H9 (cell line): ENCODE measurements at regions not wholly inside any gene's neighbourhood (a gene's known extent, or its start where the extent isn't known, plus 50 kb on each side); places are given as distances from the start of the nearest gene placed in this dataset.

ENCODE experiments used
- DNase-seq: peaks from one replicate; pipeline ENCODE4 v3.0.0-alpha.2; 2017
- H2AFZ ChIP-seq: one replicate; pipeline ENCODE4 v1.6.1; 2013; ENCODE audit warnings: mild to moderate bottlenecking, low read length, control low read depth, moderate library complexity
- H2AK5ac ChIP-seq: 2 replicates; pipeline ENCODE4 v1.6.1; 2013; ENCODE audit warnings: low read length, control low read depth, mixed read lengths; ENCODE audit not compliant: insufficient read length
- H2BK120ac ChIP-seq: one replicate; pipeline ENCODE4 v1.6.1; 2013; ENCODE audit warnings: low read depth, mild to moderate bottlenecking, low read length, control low read depth, inconsistent platforms; ENCODE audit not compliant: poor library complexity, severe bottlenecking
- H2BK12ac ChIP-seq: 2 replicates; pipeline ENCODE4 v1.6.1; 2013; ENCODE audit warnings: low read length, control low read depth, mixed read lengths, low read depth; ENCODE audit not compliant: insufficient read length
- H2BK15ac ChIP-seq: 2 replicates; pipeline ENCODE4 v1.6.1; 2013; ENCODE audit warnings: low read depth, low read length, control low read depth
- H2BK20ac ChIP-seq: one replicate; pipeline ENCODE4 v1.6.1; 2013; ENCODE audit warnings: low read depth, mild to moderate bottlenecking, low read length, control low read depth, inconsistent platforms; ENCODE audit not compliant: poor library complexity, severe bottlenecking
- H2BK5ac ChIP-seq: 2 replicates; pipeline ENCODE4 v1.6.1; 2013; ENCODE audit warnings: low read length, control low read depth, mixed read lengths; ENCODE audit not compliant: insufficient read length
- H3K14ac ChIP-seq: 2 replicates; pipeline ENCODE4 v1.6.1; 2013; ENCODE audit warnings: low read length, control low read depth; ENCODE audit not compliant: insufficient read depth
- H3K18ac ChIP-seq: 2 replicates; pipeline ENCODE4 v1.6.1; 2013; ENCODE audit warnings: low read depth, mild to moderate bottlenecking, mixed read lengths, low read length, control low read depth; ENCODE audit not compliant: insufficient read length
- H3K23ac ChIP-seq: 2 replicates; pipeline ENCODE4 v1.6.1; 2013; ENCODE audit warnings: low read length, control low read depth, mixed read lengths, low read depth; ENCODE audit not compliant: insufficient read length
- H3K23me2 ChIP-seq: 2 replicates; pipeline ENCODE4 v1.6.1; 2013; ENCODE audit warnings: low read depth, mild to moderate bottlenecking, mixed read lengths, low read length, control low read depth; ENCODE audit not compliant: insufficient read length, poor library complexity, severe bottlenecking
- H3K27ac ChIP-seq: 2 replicates; pipeline ENCODE4 v1.5.1; 2013; ENCODE audit warnings: low read length, control low read depth, mixed read lengths, low read depth; ENCODE audit not compliant: insufficient read length
- H3K27me3 ChIP-seq: 2 replicates; pipeline ENCODE4 v1.6.1; 2013; ENCODE audit warnings: low read length, control low read depth, inconsistent platforms; ENCODE audit not compliant: insufficient read depth
- H3K4ac ChIP-seq: 2 replicates; pipeline ENCODE4 v1.6.1; 2013; ENCODE audit warnings: low read depth, mild to moderate bottlenecking, control low read depth, inconsistent platforms, low read length, moderate library complexity
- H3K4me1 ChIP-seq: 2 replicates; pipeline ENCODE4 v1.6.1; 2013; ENCODE audit warnings: low read length, control low read depth, inconsistent platforms; ENCODE audit not compliant: insufficient read depth
- H3K4me2 ChIP-seq: 2 replicates; pipeline ENCODE4 v1.6.1; 2013; ENCODE audit warnings: low read length, control low read depth, mixed read lengths; ENCODE audit not compliant: insufficient read length, insufficient read depth
- H3K56ac ChIP-seq: 2 replicates; pipeline ENCODE4 v1.6.1; 2013; ENCODE audit warnings: low read depth, mild to moderate bottlenecking, mixed read lengths, low read length, control low read depth; ENCODE audit not compliant: insufficient read length
- H3K79me1 ChIP-seq: 2 replicates; pipeline ENCODE4 v1.6.1; 2013; ENCODE audit warnings: low read depth, mild to moderate bottlenecking, moderate library complexity, low read length, control low read depth, inconsistent platforms; ENCODE audit not compliant: insufficient read depth, poor library complexity, severe bottlenecking
- H3K79me2 ChIP-seq: 2 replicates; pipeline ENCODE4 v1.6.1; 2013; ENCODE audit warnings: low read length, control low read depth, inconsistent platforms; ENCODE audit not compliant: insufficient read depth
- H3K9ac ChIP-seq: 2 replicates; pipeline ENCODE4 v1.6.1; 2013; ENCODE audit warnings: low read length, control low read depth, mixed read lengths; ENCODE audit not compliant: insufficient read length; ENCODE audit errors: extremely low read depth
- H3K9me3 ChIP-seq: one replicate; pipeline ENCODE4 v1.6.1; 2013; ENCODE audit warnings: low read depth, low read length, inconsistent platforms; ENCODE audit not compliant: control insufficient read depth
- H3T11ph ChIP-seq: one replicate; pipeline ENCODE4 v1.6.1; 2013; ENCODE audit warnings: mild to moderate bottlenecking, low read length, control low read depth, inconsistent platforms
- H4K20me1 ChIP-seq: one replicate; pipeline ENCODE4 v1.6.1; 2013; ENCODE audit not compliant: control insufficient read depth, insufficient read length, insufficient read depth
- H4K5ac ChIP-seq: 2 replicates; pipeline ENCODE4 v1.6.1; 2013; ENCODE audit warnings: low read depth, mild to moderate bottlenecking, mixed read lengths, low read length, control low read depth; ENCODE audit not compliant: insufficient read length
- H4K8ac ChIP-seq: replicated peaks from 2 replicates; pipeline ENCODE4 v1.6.1; 2013; ENCODE audit warnings: low read length, control low read depth, mixed read lengths, low read depth; ENCODE audit not compliant: insufficient read length
- H4K91ac ChIP-seq: 2 replicates; pipeline ENCODE4 v1.6.1; 2013; ENCODE audit warnings: low read depth, mild to moderate bottlenecking, moderate library complexity, mixed read lengths, low read length, control low read depth; ENCODE audit not compliant: insufficient read length
- H3K27ac Mint-ChIP-seq, 3 experiments: 2 replicates in 2 of 3; 3 replicates in 1 of 3; pipeline ENCODE4 v1.8.0; 2020 to 2021; ENCODE audit warnings: mixed read lengths in 3 of 3, mild to moderate bottlenecking in 1 of 3, moderate library complexity in 1 of 3
- H3K27me3 Mint-ChIP-seq: 2 replicates; pipeline ENCODE4 v1.8.0; 2021; ENCODE audit warnings: low read depth, mild to moderate bottlenecking, moderate library complexity, mixed read lengths
- H3K36me3 Mint-ChIP-seq, 3 experiments: 2 replicates in 2 of 3; 3 replicates in 1 of 3; pipeline ENCODE4 v1.8.0; 2020 to 2021; ENCODE audit warnings: low read depth in 3 of 3, mixed read lengths in 3 of 3; ENCODE audit not compliant: insufficient read depth in 1 of 3
- H3K4me1 Mint-ChIP-seq, 2 experiments: 2 replicates each; pipeline ENCODE4 v1.8.0; 2020; ENCODE audit warnings: mixed read lengths in 2 of 2
- H3K4me3 Mint-ChIP-seq, 2 experiments: 2 replicates in 1 of 2; 3 replicates in 1 of 2; pipeline ENCODE4 v1.8.0; 2020 to 2021; ENCODE audit warnings: mild to moderate bottlenecking in 2 of 2, mixed read lengths in 2 of 2, moderate library complexity in 1 of 2
- H3K9me3 Mint-ChIP-seq, 2 experiments: 2 replicates in 1 of 2; 3 replicates in 1 of 2; pipeline ENCODE4 v1.8.0; 2020; ENCODE audit warnings: mild to moderate bottlenecking in 2 of 2, mixed read lengths in 2 of 2, moderate library complexity in 1 of 2
- WGBS: extraction: QIAGEN DNeasy Blood & Tissue Kit; methylation state at CpG from one replicate; pipeline ENCODE4 v1.1.7; 2013; ENCODE audit warnings: missing lambda C conversion rate, low lambda C conversion rate, mixed read lengths; ENCODE audit not compliant: insufficient read length; ENCODE audit errors: extremely low coverage; 5-methylcytosine and 5-hydroxymethylcytosine counted together
- TF ChIP-seq, protein P1 (sequence below): fragments of 200-600 bp; sonication (generic); conservative IDR thresholded peaks from 3 replicates; pipeline ENCODE4 v1.8.0; 2021; ENCODE audit warnings: antibody characterized with exemption, mild to moderate bottlenecking

DNA sequence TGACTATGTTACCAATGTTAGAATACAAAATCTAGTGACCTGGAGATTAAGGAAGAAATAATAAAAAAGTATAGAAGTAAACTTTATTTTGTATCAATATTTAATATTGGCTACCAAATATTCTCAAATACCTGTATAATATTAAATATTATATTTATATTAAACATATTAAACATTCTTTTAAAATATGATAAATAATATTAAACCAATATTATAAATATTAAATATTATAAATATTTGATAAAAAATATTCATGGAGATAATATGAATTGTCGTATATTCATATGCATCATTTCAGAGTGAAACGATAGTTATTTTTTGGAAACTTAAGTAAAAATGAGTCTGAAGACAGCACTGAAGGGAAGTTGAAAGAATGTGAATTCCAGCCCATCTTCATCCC is 571.2 kb upstream of the KLF12 start:
- Histone ChIP-seq H3K23ac (no peak overlapping the region), H4K5ac (no peak overlapping the region), H3K79me2 (no peaks in the 10 kb centered on the region; the same call in 1 of the 2 replicates), H2BK20ac (no peak overlapping the region), H3K4me1 (no peaks in the 10 kb centered on the region), H3K9me3 (no peaks in the 10 kb centered on the region), H2AK5ac (no peak overlapping the region), H2BK12ac (no peak overlapping the region), H3K27ac (no peak overlapping the region), H4K20me1 (no peaks in the 10 kb centered on the region), H3K4ac (no peak overlapping the region), H2BK15ac (no peak overlapping the region), H2BK120ac (no peak overlapping the region), H2AFZ (no peak overlapping the region), H3K4me2 (no peak overlapping the region), H4K8ac (no peak overlapping the region), H3K14ac (no peak overlapping the region), H3K27me3 (no peaks in the 10 kb centered on the region), H3K23me2 (no peaks in the 10 kb centered on the region), H3K9ac (no peak overlapping the region), H3K79me1 (no peaks in the 10 kb centered on the region), H3K18ac (no peak overlapping the region), H3T11ph (no peak overlapping the region), H4K91ac (no peak overlapping the region), H3K56ac (no peak overlapping the region), H2BK5ac (no peak overlapping the region)
- TF ChIP-seq, protein P1, sequence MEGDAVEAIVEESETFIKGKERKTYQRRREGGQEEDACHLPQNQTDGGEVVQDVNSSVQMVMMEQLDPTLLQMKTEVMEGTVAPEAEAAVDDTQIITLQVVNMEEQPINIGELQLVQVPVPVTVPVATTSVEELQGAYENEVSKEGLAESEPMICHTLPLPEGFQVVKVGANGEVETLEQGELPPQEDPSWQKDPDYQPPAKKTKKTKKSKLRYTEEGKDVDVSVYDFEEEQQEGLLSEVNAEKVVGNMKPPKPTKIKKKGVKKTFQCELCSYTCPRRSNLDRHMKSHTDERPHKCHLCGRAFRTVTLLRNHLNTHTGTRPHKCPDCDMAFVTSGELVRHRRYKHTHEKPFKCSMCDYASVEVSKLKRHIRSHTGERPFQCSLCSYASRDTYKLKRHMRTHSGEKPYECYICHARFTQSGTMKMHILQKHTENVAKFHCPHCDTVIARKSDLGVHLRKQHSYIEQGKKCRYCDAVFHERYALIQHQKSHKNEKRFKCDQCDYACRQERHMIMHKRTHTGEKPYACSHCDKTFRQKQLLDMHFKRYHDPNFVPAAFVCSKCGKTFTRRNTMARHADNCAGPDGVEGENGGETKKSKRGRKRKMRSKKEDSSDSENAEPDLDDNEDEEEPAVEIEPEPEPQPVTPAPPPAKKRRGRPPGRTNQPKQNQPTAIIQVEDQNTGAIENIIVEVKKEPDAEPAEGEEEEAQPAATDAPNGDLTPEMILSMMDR: no peak
- DNase-seq: no peak
- Mint-ChIP-seq H3K27me3 (no peaks in the 10 kb centered on the region), H3K4me1 (no peaks in the 10 kb centered on the region), H3K9me3 (no peaks in the 10 kb centered on the region; a peak in 1 of 5 replicates), H3K4me3 (no peak overlapping the region), H3K36me3 (no peaks in the 10 kb centered on the region), H3K27ac (no peak overlapping the region)
- WGBS: no CpG with 5 or more reads among the region's 2 CpGs
